HepG2 (cell line): ENCODE measurements at regions not wholly inside any gene's neighbourhood (a gene's known extent, or its start where the extent isn't known, plus 50 kb on each side); places are given as distances from the start of the nearest gene placed in this dataset.

Experiments
- ATAC-seq: fragments of 200-7000 bp; cut with Tn5 transposase; 3 replicates; pipeline ENCODE4 v1.9.1; 2020; ENCODE audit warnings: mild to moderate bottlenecking, moderate library complexity
- BruUV-seq: library from RNA; stranded (reverse); fragments of 400-500 nt; replicated peaks from 2 replicates; lab custom pipeline; 2021; lab: Mats Ljungman, UMichigan
- CTCF ChIA-PET: fragments of 300-600 bp; formaldehyde crosslinking; extraction: SDS; loops from one replicate; lab custom pipeline; 2021; ENCODE audit warnings: low total read pairs, inconsistent platforms, low intra/inter-chr PET ratio; lab: Yijun Ruan, JAX
- POLR2A ChIA-PET: fragments of 350-600 bp; sonication (Branson Sonifier 250); formaldehyde crosslinking; loops from one replicate; lab custom pipeline; 2020; ENCODE audit warnings: antibody characterized with exemption, inconsistent platforms; lab: Yijun Ruan, JAX
- DNase-seq: peaks from one replicate; pipeline ENCODE4 v3.0.0-alpha.2; 2015; ENCODE audit warnings: low spot score
- FAIRE-seq: peaks from 3 replicates; lab custom pipeline; 2011; peaks lifted over from hg19 to GRCh38; lab: Jason Lieb, UNC
- H2AFZ ChIP-seq: one replicate; pipeline ENCODE4 v1.6.1; 2011; ENCODE audit warnings: low read length, inconsistent platforms
- H3K27ac ChIP-seq: fragments of 300-600 bp; 3 replicates; pipeline ENCODE4 v1.8.0; 2011; ENCODE audit warnings: mixed run types, mild to moderate bottlenecking, mixed read lengths, low read length, inconsistent platforms; ENCODE audit not compliant: insufficient read depth; ENCODE audit errors: extremely low read length
- H3K27me3 ChIP-seq, 2 experiments: fragments of 200-600 bp in 1 of 2; 2 replicates in 1 of 2; 3 replicates in 1 of 2; pipeline versions ENCODE4 v1.6.0 to v1.8.0; 2011; ENCODE audit warnings: low read length in 2 of 2, mild to moderate bottlenecking in 2 of 2, moderate library complexity in 2 of 2, inconsistent platforms in 1 of 2; ENCODE audit not compliant: insufficient read depth in 2 of 2, control insufficient read depth in 1 of 2
- H3K36me3 ChIP-seq, 2 experiments: fragments of 200-600 bp in 1 of 2; replicated peaks in 1 of 2; 2 replicates in 1 of 2; 3 replicates in 1 of 2; pipeline versions ENCODE4 v1.5.1 to v1.8.0; 2011; ENCODE audit warnings: low read length in 2 of 2, inconsistent platforms in 1 of 2; ENCODE audit not compliant: insufficient read depth in 2 of 2, control insufficient read depth in 1 of 2
- H3K4me1 ChIP-seq: 2 replicates; pipeline ENCODE4 v1.5.1; 2012; ENCODE audit warnings: low read length, inconsistent platforms; ENCODE audit not compliant: insufficient read depth
- H3K4me2 ChIP-seq: 2 replicates; pipeline ENCODE4 v1.6.0; 2011; ENCODE audit warnings: low read depth, low read length, inconsistent platforms
- H3K4me3 ChIP-seq, 3 experiments: fragments of 200-600 bp in 1 of 3; sonication (generic), shearing (Covaris generic) in 1 of 3; replicated peaks in 1 of 3; 2 replicates each; pipeline ENCODE4 v1.5.1; 2011 to 2016; ENCODE audit warnings: low read length in 3 of 3, inconsistent platforms in 2 of 3, low read depth in 2 of 3, mild to moderate bottlenecking in 2 of 3, control low read depth in 1 of 3, mixed read lengths in 1 of 3; ENCODE audit not compliant: insufficient read depth in 1 of 3
- H3K79me2 ChIP-seq: one replicate; pipeline ENCODE4 v1.6.1; 2011; ENCODE audit warnings: low read length, inconsistent platforms; ENCODE audit not compliant: insufficient read depth
- H3K9ac ChIP-seq: 2 replicates; pipeline ENCODE4 v1.6.0; 2011; ENCODE audit warnings: mild to moderate bottlenecking, low read depth, low read length, inconsistent platforms; ENCODE audit not compliant: insufficient read depth
- H3K9me3 ChIP-seq: 2 replicates; pipeline ENCODE4 v1.5.1; 2012; ENCODE audit warnings: mild to moderate bottlenecking, low read length
- H4K20me1 ChIP-seq: 2 replicates; pipeline ENCODE4 v1.6.0; 2011; ENCODE audit warnings: inconsistent platforms, mild to moderate bottlenecking, low read length, moderate library complexity; ENCODE audit not compliant: insufficient read depth
- ARNT ChIP-seq: fragments of 450-650 bp; IDR thresholded peaks from 2 replicates; pipeline ENCODE4 v1.6.1; 2017
- KDM1A ChIP-seq: IDR thresholded peaks from 2 replicates; pipeline ENCODE4 v1.6.1; 2016; ENCODE audit warnings: missing compliant biosample characterization
- MAFF ChIP-seq: IDR thresholded peaks from 2 replicates; pipeline ENCODE4 v1.6.1; 2011; ENCODE audit warnings: low read depth, low read length, improper control_type of control experiment
- MAFK ChIP-seq, 2 experiments: IDR thresholded peaks in 1 of 2; conservative IDR thresholded peaks in 1 of 2; 2 replicates each; pipeline ENCODE4 v1.6.1; 2011; ENCODE audit warnings: improper control_type of control experiment in 2 of 2, low read length in 2 of 2
- NRL ChIP-seq: sonication (generic); formaldehyde crosslinking; IDR thresholded peaks from 2 replicates; pipeline ENCODE4 v1.5.0; 2020; ENCODE audit warnings: missing genetic modification reagents, mild to moderate bottlenecking, moderate library complexity, borderline replicate concordance
- REL ChIP-seq: sonication (generic); formaldehyde crosslinking; conservative IDR thresholded peaks from 2 replicates; pipeline ENCODE4 v1.8.0; 2022; ENCODE audit warnings: mild to moderate bottlenecking, missing genetic modification reagents, moderate library complexity
- SRY ChIP-seq: sonication (generic); formaldehyde crosslinking; IDR thresholded peaks from 2 replicates; pipeline ENCODE4 v1.8.0; 2022; ENCODE audit warnings: mild to moderate bottlenecking, missing genetic modification reagents
- SSRP1 ChIP-seq: IDR thresholded peaks from 2 replicates; pipeline ENCODE4 v1.6.1; 2016; ENCODE audit warnings: control low read depth
- TSC22D2 ChIP-seq: sonication (generic); formaldehyde crosslinking; IDR thresholded peaks from 2 replicates; pipeline ENCODE4 v1.5.1; 2020; ENCODE audit warnings: missing genetic modification reagents, mild to moderate bottlenecking, borderline replicate concordance
- ZFP36 ChIP-seq: fragments of 150-350 bp; IDR thresholded peaks from 2 replicates; pipeline ENCODE4 v1.6.1; 2018; ENCODE audit warnings: borderline replicate concordance, low read length, low read depth; ENCODE audit not compliant: partially characterized antibody
- ZNF713 ChIP-seq: sonication (generic); formaldehyde crosslinking; IDR thresholded peaks from 2 replicates; pipeline ENCODE4 v1.4.0; 2020; ENCODE audit warnings: mild to moderate bottlenecking, missing genetic modification reagents
- ZSCAN21 ChIP-seq: sonication (generic); formaldehyde crosslinking; IDR thresholded peaks from 2 replicates; pipeline ENCODE4 v1.8.0; 2022; ENCODE audit warnings: mild to moderate bottlenecking, missing genetic modification reagents, moderate library complexity, borderline replicate concordance
- ZXDC ChIP-seq: sonication (generic); formaldehyde crosslinking; IDR thresholded peaks from 2 replicates; pipeline ENCODE4 v1.5.0; 2020; ENCODE audit warnings: mild to moderate bottlenecking, missing genetic modification reagents
- WGBS: methylation state at CpG from one replicate; pipeline ENCODE4 v1.1.6; 2017; ENCODE audit warnings: low lambda C conversion rate; 5-methylcytosine and 5-hydroxymethylcytosine counted together
- in situ Hi-C: cut with HindIII; loops from 2 replicates; pipeline ENCODE4 v1.10.0; 2017; ENCODE audit warnings: low pct_unique_long_range_greater_than_20kb; ENCODE audit not compliant: extremely low pct_ligation_motif_present
- intact Hi-C: fragments of 100-400 bp; cut with micrococcal nuclease; formaldehyde crosslinking; loops from one replicate; pipeline ENCODE4 v1.10.0; 2022; ENCODE audit not compliant: unreplicated experiment

- peak; percentile 35 for TF ChIP-seq ZFP36
- TF ChIP-seq, all 625 proteins: peak for 7
Observed at GRCh38 chr2:18435426-18436037, 124.9 kb downstream of the RDH14 start (continued).

GRCh38 chr2:18433872-18434271, 126.6 kb downstream of the RDH14 start:
- in situ Hi-C loops, result no loop called here
- CTCF ChIA-PET, result no interaction called here
- Histone ChIP-seq H3K4me2 (no peak overlapping the region), H3K4me1 (no peaks in the 10 kb centered on the region), H3K27me3 (peaks cover 0 to 7% of the 10 kb centered on the region in 2 experiments; a peak in 1 of 5 replicates), H3K79me2 (no peaks in the 10 kb centered on the region), H2AFZ (no peak overlapping the region), H3K4me3 (no peak overlapping the region), H4K20me1 (no peaks in the 10 kb centered on the region), H3K9ac (no peak overlapping the region), H3K27ac (no peak overlapping the region), H3K36me3 (no peaks in the 10 kb centered on the region), H3K9me3 (no peaks in the 10 kb centered on the region)
- POLR2A ChIA-PET, result no interaction called here
- ATAC-seq (no peak), DNase-seq (no peak), FAIRE-seq (no peak)
- intact Hi-C loops, result loop anchor here (10.0 kb wide), 1 partner anchor 1431 kb away; no protein-coding TSS in a partner anchor
- WGBS, result 0% methylated on average over 1 of the region's 1 CpG
- no TSS peak for BruUV-seq
- TF ChIP-seq NRL, result no peak
- TF ChIP-seq REL, result no peak
- no peak for TF ChIP-seq SSRP1 (CRISPR knock-in tag)
- TF ChIP-seq TSC22D2 (CRISPR knock-in tag), result no peak
- no peak for TF ChIP-seq SRY (CRISPR knock-in tag)
- 0 out of 2 replicates have a peak, but pooled peaks have one; percentile 54 for TF ChIP-seq MAFF
- TF ChIP-seq ZSCAN21, result no peak
- no peak for TF ChIP-seq ZNF713 (CRISPR knock-in tag)
- TF ChIP-seq ARNT, result no peak
- TF ChIP-seq KDM1A (CRISPR knock-in tag), result no peak
- no peak for TF ChIP-seq ZXDC
- TF ChIP-seq MAFK (conservative IDR thresholded peaks at IDR 0.05 in 1 of 2, IDR thresholded peaks at IDR 0.05 in 1 of 2; ENCODE audit: low read length in 2 of 2), result peak; percentile 46 to 71
